Endothelial cell of umbilical vein (primary cell): ENCODE measurements at regions not wholly inside any gene's neighbourhood (a gene's known extent, or its start where the extent isn't known, plus 50 kb on each side); places are given as distances from the start of the nearest gene placed in this dataset.

Experiments used
- BruUV-seq: library from RNA; stranded (reverse); fragments of 400-500 nt; replicated peaks from 2 replicates; lab custom pipeline; 2021; lab: Mats Ljungman, UMichigan
- CTCF ChIA-PET: fragments of 300-600, 350-600 bp; sonication (Branson Sonifier 250); formaldehyde crosslinking; loops from one replicate; lab custom pipeline; 2021; ENCODE audit warnings: antibody characterized with exemption, inconsistent platforms; lab: Charles Lee
- POLR2A ChIA-PET: fragments of 300-600, 350-600 bp; sonication (Branson Sonifier 250); formaldehyde crosslinking; loops from one replicate; lab custom pipeline; 2021; ENCODE audit warnings: antibody characterized with exemption, inconsistent platforms; lab: Charles Lee
- DNase-seq: peaks from one replicate; pipeline ENCODE4 v3.0.0-alpha.2; 2011; ENCODE audit warnings: low read depth, low spot score
- FAIRE-seq: peaks from 2 replicates; lab custom pipeline; 2011; peaks lifted over from hg19 to GRCh38; lab: Jason Lieb, UNC
- H2AFZ ChIP-seq: 2 replicates; pipeline ENCODE4 v1.6.0; 2012; ENCODE audit warnings: low read depth, low read length, control low read depth, inconsistent platforms
- H3K27ac ChIP-seq: 2 replicates; pipeline ENCODE4 v1.5.1; 2011; ENCODE audit warnings: low read depth, mild to moderate bottlenecking, control low read depth, low read length, moderate library complexity; ENCODE audit not compliant: insufficient read depth
- H3K27me3 ChIP-seq, 2 experiments: 2 replicates each; pipeline versions ENCODE4 v1.6.0 to v1.6.1; 2011; ENCODE audit warnings: low read length in 2 of 2, mixed read lengths in 1 of 2; ENCODE audit not compliant: control insufficient read depth in 2 of 2, insufficient read depth in 2 of 2
- H3K36me3 ChIP-seq, 2 experiments: 2 replicates in 1 of 2; 3 replicates in 1 of 2; pipeline ENCODE4 v1.5.1; 2011; ENCODE audit warnings: low read length in 2 of 2, mild to moderate bottlenecking in 1 of 2, moderate library complexity in 1 of 2; ENCODE audit not compliant: control insufficient read depth in 2 of 2, insufficient read depth in 2 of 2; ENCODE audit errors: extremely low read depth in 1 of 2
- H3K4me1 ChIP-seq: 3 replicates; pipeline ENCODE4 v1.5.1; 2011; ENCODE audit warnings: mild to moderate bottlenecking, low read length; ENCODE audit not compliant: control insufficient read depth, insufficient read depth; ENCODE audit errors: extremely low read depth
- H3K4me2 ChIP-seq: 2 replicates; pipeline ENCODE4 v1.6.1; 2011; ENCODE audit warnings: low read length, control low read depth, mixed read lengths; ENCODE audit not compliant: insufficient read depth
- H3K4me3 ChIP-seq, 3 experiments: fragments of 200-600 bp in 1 of 3; sonication (generic), shearing (Covaris generic) in 1 of 3; replicated peaks in 1 of 3; 2 replicates each; pipeline ENCODE4 v1.5.1; 2011 to 2016; ENCODE audit warnings: control low read depth in 3 of 3, low read length in 3 of 3, mild to moderate bottlenecking in 2 of 3, inconsistent platforms in 1 of 3, low read depth in 1 of 3, moderate library complexity in 1 of 3; ENCODE audit not compliant: insufficient read depth in 1 of 3
- H3K79me2 ChIP-seq: 2 replicates; pipeline ENCODE4 v1.6.0; 2012; ENCODE audit warnings: low read length, inconsistent platforms; ENCODE audit not compliant: control insufficient read depth, insufficient read depth
- H3K9ac ChIP-seq: replicated peaks from 2 replicates; pipeline ENCODE3; 2011; ENCODE audit warnings: low read length, control low read depth; ENCODE audit not compliant: insufficient read depth; ENCODE audit errors: extremely low read depth
- H3K9me1 ChIP-seq: replicated peaks from 3 replicates; pipeline ENCODE4 v1.6.0; 2011; ENCODE audit warnings: mild to moderate bottlenecking, low read length; ENCODE audit not compliant: control insufficient read depth, insufficient read depth; ENCODE audit errors: extremely low read depth
- H3K9me3 ChIP-seq: replicated peaks from 2 replicates; pipeline ENCODE4 v1.5.1; 2012; ENCODE audit warnings: low read length, inconsistent platforms; ENCODE audit not compliant: control insufficient read depth, insufficient read depth
- H4K20me1 ChIP-seq: replicated peaks from 2 replicates; pipeline ENCODE3; 2011; ENCODE audit warnings: mild to moderate bottlenecking, low read length; ENCODE audit not compliant: control insufficient read depth, insufficient read depth; ENCODE audit errors: extremely low read depth
- EZH2 ChIP-seq: IDR thresholded peaks from 2 replicates; pipeline ENCODE4 v1.6.1; 2012; ENCODE audit warnings: borderline replicate concordance, low read depth, mild to moderate bottlenecking, moderate library complexity, low read length, inconsistent platforms; ENCODE audit not compliant: severe bottlenecking
- FOS ChIP-seq: IDR thresholded peaks from 2 replicates; pipeline ENCODE4 v1.6.1; 2011; ENCODE audit warnings: mild to moderate bottlenecking, low read length, moderate library complexity, borderline replicate concordance; ENCODE audit not compliant: insufficient read depth
- GATA2 ChIP-seq: IDR thresholded peaks from 2 replicates; pipeline ENCODE4 v1.7.0; 2011; ENCODE audit warnings: low read depth, mild to moderate bottlenecking, moderate library complexity, mixed read lengths, low read length; ENCODE audit not compliant: insufficient read length, insufficient read depth
- JUN ChIP-seq: IDR thresholded peaks from 2 replicates; pipeline ENCODE4 v1.6.1; 2011; ENCODE audit warnings: borderline replicate concordance, low read depth; ENCODE audit not compliant: insufficient read length, insufficient read depth
- MYC ChIP-seq: IDR thresholded peaks from one replicate; pipeline ENCODE4 v1.6.1; 2011; ENCODE audit warnings: mild to moderate bottlenecking, low read depth, low read length
- POLR2A ChIP-seq: IDR thresholded peaks from 2 replicates; pipeline ENCODE4 v1.6.1; 2012; ENCODE audit warnings: low read depth, mild to moderate bottlenecking, control low read depth, low read length
- POLR2AphosphoS5 ChIP-seq: IDR thresholded peaks from 2 replicates; pipeline ENCODE4 v1.6.1; 2012; ENCODE audit warnings: low read depth, mild to moderate bottlenecking, control low read depth, low read length, moderate library complexity; ENCODE audit not compliant: insufficient read depth
- dilution Hi-C: fragments of 300-500 bp; cut with MboI; formaldehyde crosslinking; loops from one replicate; pipeline ENCODE4 v1.15.0; 2019; ENCODE audit warnings: low sequenced_read_pairs; ENCODE audit not compliant: extremely low pct_ligation_motif_present
- intact Hi-C: fragments of 100-400 bp; cut with micrococcal nuclease; formaldehyde crosslinking; loops from one replicate; pipeline ENCODE4 v1.10.0; 2022
- TF ChIP-seq, protein P1 (sequence below), 2 donors: IDR thresholded peaks; 1 replicate in 1 of 2; 2 replicates in 1 of 2; pipeline ENCODE4 v1.5.1; 2011; ENCODE audit warnings: low read length in 2 of 2, mild to moderate bottlenecking in 2 of 2, moderate library complexity in 2 of 2, control low read depth in 1 of 2, inconsistent platforms in 1 of 2, low read depth in 1 of 2; ENCODE audit not compliant: insufficient read depth in 1 of 2; ENCODE audit errors: extremely low read depth in 1 of 2
- TF ChIP-seq, protein P2 (sequence below): IDR thresholded peaks from 2 replicates; pipeline ENCODE4 v1.6.1; 2011; ENCODE audit not compliant: insufficient read depth, insufficient read length

DNA sequence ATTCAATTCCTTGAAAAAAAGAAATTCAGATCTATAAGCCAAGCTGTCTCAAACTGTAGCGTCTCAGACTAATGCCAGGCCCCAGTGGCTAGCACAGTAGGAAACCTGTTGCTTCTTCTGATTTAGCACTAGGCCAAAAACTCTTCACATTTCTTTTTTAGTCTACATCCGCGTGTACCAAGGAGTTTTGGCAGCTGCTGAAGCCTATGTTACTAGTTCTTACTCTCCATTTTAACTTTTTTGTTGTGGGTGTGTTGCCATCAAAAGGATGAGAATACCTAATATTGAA is 65.0 kb upstream of the BTN3A2 start:
- no peak for FAIRE-seq
- Histone ChIP-seq H2AFZ (no peak overlapping the region), H3K9me3 (no peaks in the 10 kb centered on the region), H3K4me2 (no peak overlapping the region), H3K4me1 (peaks cover 8% of the 10 kb centered on the region), H3K27ac (no peak overlapping the region), H3K4me3 (no peak overlapping the region), H4K20me1 (no peaks in the 10 kb centered on the region), H3K9me1 (no peaks in the 10 kb centered on the region), H3K27me3 (peaks cover 14 to 26% of the 10 kb centered on the region in 2 experiments), H3K79me2 (no peaks in the 10 kb centered on the region), H3K36me3 (no peaks in the 10 kb centered on the region), H3K9ac (no peak overlapping the region)
- DNase-seq = no peak
- ChIA-PET CTCF (interaction anchor here (1.2 kb wide), 1 partner anchor 41 kb away, joined by 3 read pairs; no protein-coding TSS in a partner anchor), POLR2A (no interaction called here)
- dilution Hi-C loops = no loop called here
- intact Hi-C loops = no loop called here
- TF ChIP-seq JUN = no peak
- TF ChIP-seq, protein P1, sequence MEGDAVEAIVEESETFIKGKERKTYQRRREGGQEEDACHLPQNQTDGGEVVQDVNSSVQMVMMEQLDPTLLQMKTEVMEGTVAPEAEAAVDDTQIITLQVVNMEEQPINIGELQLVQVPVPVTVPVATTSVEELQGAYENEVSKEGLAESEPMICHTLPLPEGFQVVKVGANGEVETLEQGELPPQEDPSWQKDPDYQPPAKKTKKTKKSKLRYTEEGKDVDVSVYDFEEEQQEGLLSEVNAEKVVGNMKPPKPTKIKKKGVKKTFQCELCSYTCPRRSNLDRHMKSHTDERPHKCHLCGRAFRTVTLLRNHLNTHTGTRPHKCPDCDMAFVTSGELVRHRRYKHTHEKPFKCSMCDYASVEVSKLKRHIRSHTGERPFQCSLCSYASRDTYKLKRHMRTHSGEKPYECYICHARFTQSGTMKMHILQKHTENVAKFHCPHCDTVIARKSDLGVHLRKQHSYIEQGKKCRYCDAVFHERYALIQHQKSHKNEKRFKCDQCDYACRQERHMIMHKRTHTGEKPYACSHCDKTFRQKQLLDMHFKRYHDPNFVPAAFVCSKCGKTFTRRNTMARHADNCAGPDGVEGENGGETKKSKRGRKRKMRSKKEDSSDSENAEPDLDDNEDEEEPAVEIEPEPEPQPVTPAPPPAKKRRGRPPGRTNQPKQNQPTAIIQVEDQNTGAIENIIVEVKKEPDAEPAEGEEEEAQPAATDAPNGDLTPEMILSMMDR (IDR thresholded peaks at IDR 0.05; ENCODE audit: extremely low read depth in 1 of 2, insufficient read depth in 1 of 2, low read depth in 1 of 2, low read length in 2 of 2) = no peak
- TF ChIP-seq, protein P2, sequence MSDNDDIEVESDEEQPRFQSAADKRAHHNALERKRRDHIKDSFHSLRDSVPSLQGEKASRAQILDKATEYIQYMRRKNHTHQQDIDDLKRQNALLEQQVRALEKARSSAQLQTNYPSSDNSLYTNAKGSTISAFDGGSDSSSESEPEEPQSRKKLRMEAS = no peak
- no peak for TF ChIP-seq FOS
- no peak for TF ChIP-seq POLR2AphosphoS5
- no peak for TF ChIP-seq GATA2
- no peak for TF ChIP-seq EZH2
- TF ChIP-seq MYC = no peak
- TF ChIP-seq POLR2A = no peak
- no TSS peak for BruUV-seq
